GM19023 (cell line): ENCODE measurements at regions not wholly inside any gene's neighbourhood (a gene's known extent, or its start where the extent isn't known, plus 50 kb on each side); places are given as distances from the start of the nearest gene placed in this dataset.

Source experiments
- ATAC-seq: cut with Tn5 transposase; IDR thresholded peaks from one replicate; pipeline ENCODE4 v1.9.1; 2021; ENCODE audit warnings: mild to moderate bottlenecking, moderate library complexity; ENCODE audit not compliant: unreplicated experiment

- ATAC-seq = no peak
Measured at GRCh38 chr7:142380069-142380468, 122.2 kb upstream of the PRSS58 start.

- no peak for ATAC-seq
Measured at GRCh38 chr7:142379201-142379885, 121.5 kb upstream of the PRSS58 start.

- no peak for ATAC-seq
Measured at GRCh38 chr7:142377567-142377966, 119.7 kb upstream of the PRSS58 start.

GRCh38 chr7:142376356-142376997 is 118.6 kb upstream of the PRSS58 start:
- ATAC-seq = no peak

- ATAC-seq = no peak
Measured at GRCh38 chr7:142375710-142376313, 118.0 kb upstream of the PRSS58 start.

GRCh38 chr7:142372727-142373126 is 114.9 kb upstream of the PRSS58 start:
- ATAC-seq = no peak

- no peak for ATAC-seq
Measured at GRCh38 chr7:142371586-142372377, 113.9 kb upstream of the PRSS58 start.

GRCh38 chr7:142365410-142365842 is 107.6 kb upstream of the PRSS58 start:
- ATAC-seq = no peak

- ATAC-seq = no peak
Measured at GRCh38 chr7:142364551-142364950, 106.7 kb upstream of the PRSS58 start.

GRCh38 chr7:142362349-142362748 is 104.5 kb upstream of the PRSS58 start:
- ATAC-seq = no peak

GRCh38 chr7:142359694-142360279 is 101.9 kb upstream of the PRSS58 start:
- no peak for ATAC-seq

- ATAC-seq = peak; percentile 92
Measured at GRCh38 chr7:142357953-142358520, 100.2 kb upstream of the PRSS58 start.

- ATAC-seq = no peak
Measured at GRCh38 chr7:142356166-142356565, 98.3 kb upstream of the PRSS58 start.

- no peak for ATAC-seq
Measured at GRCh38 chr7:142355328-142355727, 97.5 kb upstream of the PRSS58 start.

- ATAC-seq = no peak
Measured at GRCh38 chr7:142353147-142354060, 95.5 kb upstream of the PRSS58 start.

GRCh38 chr7:142352543-142352942 is 94.7 kb upstream of the PRSS58 start:
- ATAC-seq = no peak

GRCh38 chr7:142351145-142351544 is 93.3 kb upstream of the PRSS58 start:
- ATAC-seq = no peak

- no peak for ATAC-seq
Measured at GRCh38 chr7:142349670-142350405, 92.0 kb upstream of the PRSS58 start.

- no peak for ATAC-seq
Measured at GRCh38 chr7:142348921-142349405, 91.1 kb upstream of the PRSS58 start.
